Epithelial cell of prostate (primary cell): ENCODE measurements at regions not wholly inside any gene's neighbourhood (a gene's known extent, or its start where the extent isn't known, plus 50 kb on each side); places are given as distances from the start of the nearest gene placed in this dataset.
"Not testable (repeated sequence)": the region's sequence is repeated elsewhere in the genome, so short reads cannot be mapped to it uniquely, and the experiment has no call there.

ENCODE experiments used
- DNase-seq: peaks from one replicate; pipeline ENCODE4 v3.0.0-alpha.2; 2011; ENCODE audit warnings: low read depth, low spot score
- H3K27ac ChIP-seq: fragments of 450-650 bp; 2 replicates; pipeline ENCODE4 v1.5.1; 2017; ENCODE audit warnings: mild to moderate bottlenecking

GRCh38 chr3:103269287-103269686, 834.5 kb downstream of the ZPLD1 start:
- DNase-seq, result no peak
- no peak overlapping the region for H3K27ac ChIP-seq

- no peak for DNase-seq
Measured at GRCh38 chr3:103271575-103271974, 836.8 kb downstream of the ZPLD1 start.

GRCh38 chr3:103295974-103296570, 861.3 kb downstream of the ZPLD1 start:
- DNase-seq, result no peak
- H3K27ac ChIP-seq, result no peak overlapping the region

More at GRCh38 chr3:103271575-103271974, 836.8 kb downstream of the ZPLD1 start:
- no peak overlapping the region for H3K27ac ChIP-seq

DNA sequence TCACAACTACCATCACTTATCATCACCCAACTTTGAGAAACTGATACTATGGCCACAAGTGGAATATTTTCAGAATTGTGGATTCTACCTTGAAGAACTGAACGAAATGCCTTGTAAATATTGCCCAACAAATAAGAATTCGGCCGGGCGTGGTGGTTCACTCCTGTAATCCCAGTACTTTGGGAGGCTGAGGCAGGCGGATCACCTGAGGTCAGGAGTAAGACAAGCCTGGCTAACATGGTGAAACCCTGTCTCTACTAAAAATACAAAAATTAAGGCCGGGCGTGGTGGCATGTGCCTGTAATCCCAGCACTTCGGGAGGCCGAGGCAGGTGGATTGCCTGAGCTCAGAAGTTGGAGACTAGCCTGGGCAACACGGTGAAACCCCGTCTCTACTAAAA, 862.7 kb downstream of the ZPLD1 start:
- not testable (repeated sequence) for H3K27ac ChIP-seq

DNA sequence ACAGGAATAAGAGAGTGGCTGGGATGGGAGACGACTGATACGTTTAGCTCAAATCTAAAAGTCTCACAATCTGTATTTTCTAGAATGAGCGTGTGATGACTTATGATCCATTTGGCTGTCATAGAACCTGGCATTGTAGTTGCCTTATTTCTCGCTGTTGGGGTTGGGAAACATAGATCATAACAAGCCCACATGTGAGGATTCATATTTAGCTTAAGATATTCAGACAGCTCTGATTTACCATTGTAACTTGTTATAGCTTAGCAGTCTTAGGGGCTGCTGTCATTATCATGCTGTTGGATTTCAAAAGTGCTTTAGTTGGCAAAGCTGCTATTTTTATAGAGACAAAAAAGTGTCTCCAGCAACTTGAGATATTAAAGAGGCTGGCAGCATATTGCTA, 871.3 kb downstream of the ZPLD1 start:
- no peak for DNase-seq
- no peak overlapping the region for H3K27ac ChIP-seq

More for the DNA sequence above, 862.7 kb downstream of the ZPLD1 start:
- not testable (repeated sequence) for DNase-seq

GRCh38 chr3:103308921-103309320, 874.1 kb downstream of the ZPLD1 start:
- DNase-seq, result no peak
- no peak overlapping the region for H3K27ac ChIP-seq

- H3K27ac ChIP-seq, result no peak overlapping the region
- DNase-seq, result no peak
Measured at GRCh38 chr3:103319912-103320311, 885.1 kb downstream of the ZPLD1 start.

GRCh38 chr3:103337179-103337845, 902.5 kb downstream of the ZPLD1 start:
- no peak for DNase-seq
- H3K27ac ChIP-seq, result no peak overlapping the region

- H3K27ac ChIP-seq, result no peak overlapping the region
Measured at GRCh38 chr3:103341078-103341606, 906.3 kb downstream of the ZPLD1 start.

DNA sequence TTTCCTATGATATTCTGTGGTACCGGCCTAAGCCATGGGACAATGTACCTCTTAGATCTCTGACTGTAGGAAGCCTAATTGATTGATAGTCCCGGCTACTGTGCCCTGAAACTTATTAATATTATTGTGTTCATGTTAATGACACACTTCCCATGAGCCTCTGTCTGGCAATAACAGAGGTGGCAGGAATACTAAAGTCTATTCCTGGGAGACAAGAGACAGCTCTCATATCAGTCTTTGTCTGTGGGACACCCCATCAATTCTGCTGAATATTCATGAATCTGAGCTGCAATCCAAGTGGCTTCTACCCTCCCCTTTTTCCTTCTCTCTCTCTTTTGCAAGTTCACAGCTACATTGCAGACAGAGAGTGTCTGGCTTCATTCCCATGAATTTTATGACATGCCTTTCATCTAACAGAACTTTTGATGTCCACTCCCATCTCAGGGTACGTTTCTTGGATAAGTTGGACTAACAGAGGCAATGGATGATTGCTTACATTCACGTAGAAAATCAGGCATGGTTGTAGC, 907.5 kb downstream of the ZPLD1 start:
- no peak overlapping the region for H3K27ac ChIP-seq
- no peak for DNase-seq

More at GRCh38 chr3:103341078-103341606, 906.3 kb downstream of the ZPLD1 start:
- no peak for DNase-seq

DNA sequence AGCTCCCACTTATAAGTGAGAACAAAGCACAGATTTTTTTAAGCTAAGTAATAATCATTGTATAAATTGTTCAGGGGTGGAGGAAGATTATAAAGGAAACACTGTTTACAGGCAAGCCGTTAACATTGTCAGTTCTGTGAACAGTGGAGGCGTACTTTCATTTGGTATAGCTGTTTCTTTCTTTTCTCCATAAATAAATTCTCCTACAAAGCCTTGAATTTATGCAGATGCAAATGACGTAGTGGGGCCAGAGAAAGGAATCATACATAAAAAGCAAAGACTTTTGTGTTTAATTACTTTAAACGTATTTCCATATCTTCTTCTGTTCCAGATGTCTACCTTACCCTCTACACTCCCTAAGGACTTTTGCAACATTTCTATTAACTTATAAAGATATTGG, 914.9 kb downstream of the ZPLD1 start:
- H3K27ac ChIP-seq, result no peak overlapping the region
- DNase-seq, result no peak

GRCh38 chr3:103365467-103365866, 930.7 kb downstream of the ZPLD1 start:
- H3K27ac ChIP-seq, result no peak overlapping the region
- DNase-seq, result no peak

DNA sequence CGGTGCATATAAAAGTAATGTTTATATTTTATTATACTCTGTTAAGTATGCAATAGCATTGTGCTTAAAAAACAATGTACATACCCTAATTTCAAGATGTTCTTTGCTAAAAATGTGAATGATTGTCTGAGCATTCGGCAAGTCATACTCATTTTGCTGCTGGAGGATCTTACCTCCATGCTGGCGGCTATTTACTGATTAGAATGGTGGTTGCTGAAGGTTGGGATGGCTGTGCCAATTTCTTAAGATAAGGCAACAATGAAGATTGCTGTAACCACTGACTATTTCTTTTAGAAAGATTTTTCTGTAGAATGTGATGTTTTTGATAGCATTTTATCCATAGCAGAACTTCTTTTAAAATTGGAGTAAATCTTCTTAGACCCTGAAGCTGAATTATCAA, 932.7 kb downstream of the ZPLD1 start:
- H3K27ac ChIP-seq, result no peak overlapping the region
- DNase-seq, result no peak

DNA sequence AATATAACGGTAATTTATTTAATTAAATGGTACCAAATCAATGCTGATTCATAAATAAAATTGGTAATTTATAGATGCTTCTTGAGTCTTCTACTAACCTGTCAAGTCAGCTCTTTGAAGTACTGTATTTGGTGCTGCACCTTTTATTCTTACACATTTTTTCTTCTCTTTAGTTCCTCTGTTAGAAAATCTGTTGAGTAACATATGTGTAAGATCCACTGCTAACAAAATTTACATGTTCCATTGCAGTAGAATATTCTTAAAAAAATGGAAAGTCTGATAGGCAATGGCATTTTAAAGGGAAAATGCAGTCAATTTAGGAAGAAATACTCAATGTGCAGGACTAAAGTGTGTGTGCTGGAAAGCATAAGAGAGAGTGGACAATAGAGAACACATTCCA, 936.6 kb downstream of the ZPLD1 start:
- no peak for DNase-seq
- H3K27ac ChIP-seq, result no peak overlapping the region

- no peak overlapping the region for H3K27ac ChIP-seq
- no peak for DNase-seq
Measured at GRCh38 chr3:103372031-103372430, 937.2 kb downstream of the ZPLD1 start.

GRCh38 chr3:103380391-103380790, 945.6 kb downstream of the ZPLD1 start:
- no peak overlapping the region for H3K27ac ChIP-seq
- no peak for DNase-seq

GRCh38 chr3:103381296-103382079, 946.7 kb downstream of the ZPLD1 start:
- DNase-seq, result no peak
- no peak overlapping the region for H3K27ac ChIP-seq

- no peak overlapping the region for H3K27ac ChIP-seq
- DNase-seq, result no peak
Measured at GRCh38 chr3:103385961-103386656, 951.3 kb downstream of the ZPLD1 start.

DNA sequence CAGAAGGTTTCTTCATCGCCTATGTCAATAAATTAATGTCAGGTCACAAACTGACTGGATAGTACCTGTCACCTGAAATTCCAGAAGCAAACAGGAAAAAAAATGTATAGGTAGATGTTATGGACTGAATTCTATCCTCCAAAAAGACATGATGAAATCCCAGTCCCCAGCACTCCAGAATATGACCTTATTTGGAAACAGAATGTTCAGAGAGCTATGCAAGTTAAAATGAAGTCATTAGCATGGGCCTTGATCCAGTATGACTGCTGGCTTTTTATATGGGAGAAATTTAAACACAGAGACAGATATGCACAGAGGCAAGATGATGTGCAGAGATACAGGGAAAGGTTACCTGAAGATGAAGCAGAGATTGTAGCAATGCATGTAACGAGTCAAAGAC, 953.4 kb downstream of the ZPLD1 start:
- no peak for DNase-seq
- H3K27ac ChIP-seq, result no peak overlapping the region

DNA sequence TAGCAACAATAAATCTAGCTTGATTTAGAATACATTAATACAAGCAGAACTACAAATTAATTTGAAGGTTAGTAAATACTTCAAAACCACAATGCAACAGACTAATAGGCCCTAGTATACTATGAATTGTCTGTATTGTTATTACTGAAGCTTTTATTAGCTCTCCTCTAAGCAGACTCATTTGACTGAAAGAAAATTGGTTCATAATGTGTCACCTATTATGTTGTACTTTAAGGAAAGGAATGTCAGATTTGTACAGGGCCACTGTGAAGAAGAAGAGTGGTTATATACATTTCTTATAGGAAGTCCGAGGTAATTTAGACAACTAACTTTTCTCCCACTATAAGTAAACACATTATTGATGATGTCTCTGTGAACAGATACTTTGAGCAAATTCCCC, 954.5 kb downstream of the ZPLD1 start:
- DNase-seq, result no peak
- no peak overlapping the region for H3K27ac ChIP-seq
